DOHH2 (cell line): ENCODE measurements at regions not wholly inside any gene's neighbourhood (a gene's known extent, or its start where the extent isn't known, plus 50 kb on each side); places are given as distances from the start of the nearest gene placed in this dataset.

Experiments used
- EZH2phosphoT487 ChIP-seq: fragments of 200-600 bp; sonication (generic); IDR thresholded peaks from 2 replicates; pipeline ENCODE4 v1.6.1; 2017; ENCODE audit warnings: borderline replicate concordance, mild to moderate bottlenecking, antibody characterized with exemption, low read length, moderate library complexity, mixed read lengths
- TF ChIP-seq, protein P1 (sequence below): fragments of 200-600 bp; sonication (generic); IDR thresholded peaks from one replicate; pipeline ENCODE4 v1.5.1; 2014; ENCODE audit warnings: antibody characterized with exemption, mild to moderate bottlenecking, low read depth, low read length; ENCODE audit not compliant: poor library complexity, severe bottlenecking

DNA sequence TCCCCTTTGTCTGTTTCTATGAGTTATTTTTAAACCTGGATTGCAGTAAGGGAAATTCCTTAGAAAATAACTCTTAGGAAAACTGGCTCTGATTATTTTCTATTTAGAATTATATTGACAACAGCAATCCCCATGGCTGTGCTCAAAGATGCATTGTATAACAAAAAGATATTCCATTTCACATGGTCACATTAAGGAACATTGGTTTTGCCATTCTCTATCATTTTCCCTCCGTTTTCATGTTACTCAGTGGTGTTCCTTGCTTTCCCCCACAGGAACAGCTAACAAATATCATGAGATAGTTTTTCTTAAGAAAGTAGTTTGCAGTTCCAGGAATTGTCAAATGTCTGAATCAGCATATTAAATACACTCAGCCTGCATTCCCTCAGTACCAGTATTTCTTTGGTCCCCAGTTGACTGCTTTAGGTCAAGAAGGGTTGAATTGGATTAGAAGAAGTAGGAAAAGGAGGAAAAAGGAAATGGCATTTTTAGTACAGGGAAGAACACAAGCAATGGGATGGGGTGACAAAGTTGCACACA, 436.7 kb downstream of the TNS3 start:
- TF ChIP-seq, protein P1, sequence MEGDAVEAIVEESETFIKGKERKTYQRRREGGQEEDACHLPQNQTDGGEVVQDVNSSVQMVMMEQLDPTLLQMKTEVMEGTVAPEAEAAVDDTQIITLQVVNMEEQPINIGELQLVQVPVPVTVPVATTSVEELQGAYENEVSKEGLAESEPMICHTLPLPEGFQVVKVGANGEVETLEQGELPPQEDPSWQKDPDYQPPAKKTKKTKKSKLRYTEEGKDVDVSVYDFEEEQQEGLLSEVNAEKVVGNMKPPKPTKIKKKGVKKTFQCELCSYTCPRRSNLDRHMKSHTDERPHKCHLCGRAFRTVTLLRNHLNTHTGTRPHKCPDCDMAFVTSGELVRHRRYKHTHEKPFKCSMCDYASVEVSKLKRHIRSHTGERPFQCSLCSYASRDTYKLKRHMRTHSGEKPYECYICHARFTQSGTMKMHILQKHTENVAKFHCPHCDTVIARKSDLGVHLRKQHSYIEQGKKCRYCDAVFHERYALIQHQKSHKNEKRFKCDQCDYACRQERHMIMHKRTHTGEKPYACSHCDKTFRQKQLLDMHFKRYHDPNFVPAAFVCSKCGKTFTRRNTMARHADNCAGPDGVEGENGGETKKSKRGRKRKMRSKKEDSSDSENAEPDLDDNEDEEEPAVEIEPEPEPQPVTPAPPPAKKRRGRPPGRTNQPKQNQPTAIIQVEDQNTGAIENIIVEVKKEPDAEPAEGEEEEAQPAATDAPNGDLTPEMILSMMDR = no peak
- no peak for TF ChIP-seq EZH2phosphoT487
